Ammon's horn (tissue), 1 donor: ENCODE measurements at regions not wholly inside any gene's neighbourhood (a gene's known extent, or its start where the extent isn't known, plus 50 kb on each side); places are given as distances from the start of the nearest gene placed in this dataset.
"Not testable (repeated sequence)": the region's sequence is repeated elsewhere in the genome, so short reads cannot be mapped to it uniquely, and the experiment has no call there.

Experiments used
- DNase-seq: peaks from one replicate; pipeline ENCODE4 v3.0.0-alpha.2; 2016; ENCODE audit warnings: low spot score

DNA sequence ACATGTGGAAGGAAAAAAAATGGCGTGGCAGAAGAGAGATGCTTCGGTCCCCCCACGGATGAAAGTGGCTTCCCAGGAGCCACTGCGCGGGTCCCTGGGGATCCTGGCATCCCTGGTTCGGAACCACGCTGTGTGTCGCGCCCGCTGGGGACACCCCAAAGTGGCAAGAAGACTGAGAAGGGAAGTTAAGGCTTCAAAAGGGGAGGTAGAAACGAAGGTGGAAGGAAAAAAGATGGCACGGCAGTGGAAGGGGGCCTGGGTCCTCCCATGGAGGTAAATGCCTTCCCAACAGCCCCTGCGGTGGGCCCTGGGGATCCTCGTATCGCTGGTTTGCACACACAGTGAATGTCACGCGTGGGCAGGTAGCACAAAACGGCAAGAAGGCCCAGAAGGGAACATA lies 281.7 kb downstream of the ALG10 start:
- no peak for DNase-seq

DNA sequence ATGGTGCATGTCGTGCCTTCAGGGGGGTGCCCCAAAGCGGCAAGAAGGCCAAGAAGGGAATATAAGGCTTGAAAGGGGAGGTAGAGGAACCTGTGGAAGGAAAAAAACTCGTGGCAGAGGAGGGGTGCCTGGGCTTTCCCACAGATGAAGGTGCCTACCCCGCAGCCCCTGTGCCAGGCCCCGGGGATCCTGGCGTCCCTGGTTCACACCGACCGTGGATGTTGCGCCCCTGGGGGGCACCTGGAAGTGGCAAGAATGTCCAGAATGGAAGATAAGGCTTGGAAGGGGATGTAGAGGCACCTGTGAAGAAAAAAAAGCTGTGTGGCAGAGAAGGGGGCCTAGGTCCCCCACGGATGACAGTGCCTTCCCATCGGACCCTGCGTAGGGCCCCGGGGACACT lies 282.2 kb downstream of the ALG10 start:
- DNase-seq, result no peak

DNA sequence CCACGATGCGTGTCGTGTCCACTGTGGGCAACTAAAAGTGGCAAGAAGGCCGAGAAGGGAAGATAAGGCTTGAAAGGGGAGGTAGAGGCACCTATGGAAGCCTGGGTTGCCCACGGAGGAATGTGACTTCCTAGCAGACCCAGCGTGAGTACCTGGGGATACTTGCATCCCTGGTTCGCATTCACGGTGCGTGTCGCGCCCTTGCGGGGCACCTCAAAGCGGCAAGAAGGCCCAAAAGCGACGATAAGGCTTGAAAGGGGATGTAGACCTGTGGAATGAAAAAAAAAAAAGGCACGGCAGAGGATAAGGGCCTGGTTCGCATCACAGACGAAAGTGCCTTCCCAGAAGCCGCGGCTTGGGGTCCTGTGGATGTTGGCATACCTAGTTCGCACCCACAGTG lies 282.9 kb downstream of the ALG10 start:
- no peak for DNase-seq

DNA sequence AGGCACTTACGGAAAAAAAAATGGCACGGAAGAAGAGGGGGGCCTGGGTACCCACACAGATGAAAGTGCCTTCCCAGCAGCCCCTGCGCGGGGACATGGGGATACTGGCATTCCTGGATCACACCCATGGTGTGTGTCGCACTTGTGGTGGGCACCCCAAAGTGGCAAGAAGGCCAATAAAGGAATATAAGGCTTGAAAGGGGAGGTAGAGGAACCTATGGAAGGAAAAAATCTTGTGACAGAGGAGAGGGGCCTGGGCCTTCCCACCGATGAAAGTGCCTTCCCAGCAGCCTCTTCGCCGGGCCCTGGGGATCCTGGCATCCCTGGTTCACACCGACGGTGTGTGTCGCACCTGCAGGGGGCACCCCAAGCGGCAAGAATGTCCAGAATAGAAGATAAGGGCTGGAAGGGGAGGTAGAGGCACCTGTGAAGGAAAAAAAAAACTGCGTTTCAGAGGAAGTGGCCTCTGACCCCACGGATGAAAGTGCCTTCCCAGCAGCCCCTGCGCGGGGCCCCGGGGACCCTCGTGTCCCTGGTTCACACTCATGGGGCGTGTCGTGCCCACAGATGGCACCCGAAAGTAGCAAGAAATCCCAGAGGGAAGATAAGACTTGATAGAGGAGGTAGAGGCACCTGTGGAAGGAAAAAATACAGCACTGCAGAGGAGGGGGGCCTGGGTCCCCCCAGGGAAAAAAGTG lies 284.0 kb downstream of the ALG10 start:
- no peak for DNase-seq

DNA sequence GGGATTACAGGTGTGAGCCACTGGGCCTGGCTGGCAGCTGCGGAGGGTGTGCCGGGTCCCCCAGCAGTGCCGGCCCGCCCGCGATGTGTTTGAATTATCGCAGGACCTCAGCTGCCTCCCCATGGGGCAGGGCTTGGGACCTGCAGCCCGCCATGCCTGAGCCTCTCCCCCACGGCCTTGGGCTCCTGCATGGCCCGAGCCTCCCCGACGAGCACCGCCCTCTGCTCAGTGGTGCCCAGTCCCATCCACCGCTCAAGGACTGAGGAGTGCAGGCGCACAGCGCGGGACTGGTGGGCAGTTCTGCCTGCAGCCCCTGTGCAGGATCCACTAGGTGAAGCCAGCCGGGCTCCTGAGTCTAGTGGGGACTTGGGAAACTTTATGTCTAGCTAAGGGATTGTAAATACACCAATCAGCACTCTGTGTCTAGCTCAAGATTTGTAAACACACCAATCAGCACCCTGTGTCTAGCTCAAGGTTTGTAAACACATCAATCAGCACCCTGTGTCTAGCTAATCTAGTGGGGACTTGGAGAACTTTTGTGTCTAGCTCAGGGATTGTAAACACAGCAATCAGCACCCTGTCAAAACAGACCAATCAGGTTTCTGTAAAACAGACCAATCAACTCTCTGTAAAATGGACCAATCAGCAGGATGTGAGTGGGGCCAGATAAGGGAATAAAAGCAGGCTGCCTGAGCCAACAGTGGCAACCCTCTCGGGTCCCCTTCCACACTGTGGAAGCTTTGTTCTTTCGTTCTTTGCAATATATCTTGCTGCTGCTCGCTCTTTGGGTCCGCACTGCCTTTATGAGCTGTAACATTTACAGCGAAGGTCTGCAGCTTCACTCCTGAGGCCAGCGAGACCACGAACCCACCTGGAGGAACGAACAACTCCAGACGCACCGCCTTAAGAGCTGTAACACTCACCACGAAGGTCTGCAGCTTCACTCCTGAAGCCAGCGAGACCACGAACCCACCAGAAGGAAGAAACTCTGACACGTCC lies 287.8 kb downstream of the ALG10 start:
- DNase-seq, result not testable (repeated sequence)

DNA sequence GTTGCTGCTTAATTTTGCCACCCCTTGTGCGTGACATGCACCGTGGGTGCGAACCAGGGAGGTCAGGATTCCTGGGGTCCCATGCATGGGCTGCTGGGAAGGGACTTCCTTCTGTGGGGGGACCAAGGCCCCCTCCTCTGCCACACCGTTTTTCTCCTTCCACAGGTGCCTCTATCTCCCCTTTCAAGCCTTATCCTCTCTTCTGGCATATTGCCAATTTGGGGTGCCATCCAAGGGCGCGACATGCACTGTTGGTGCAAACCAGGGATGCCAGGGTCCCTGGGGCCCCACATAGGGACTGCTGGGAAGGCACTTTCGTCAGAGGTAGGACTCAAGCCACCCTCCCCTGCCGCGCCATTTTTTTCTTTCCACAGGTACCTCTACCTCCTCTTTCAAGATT lies 289.0 kb downstream of the ALG10 start:
- DNase-seq, result no peak

DNA sequence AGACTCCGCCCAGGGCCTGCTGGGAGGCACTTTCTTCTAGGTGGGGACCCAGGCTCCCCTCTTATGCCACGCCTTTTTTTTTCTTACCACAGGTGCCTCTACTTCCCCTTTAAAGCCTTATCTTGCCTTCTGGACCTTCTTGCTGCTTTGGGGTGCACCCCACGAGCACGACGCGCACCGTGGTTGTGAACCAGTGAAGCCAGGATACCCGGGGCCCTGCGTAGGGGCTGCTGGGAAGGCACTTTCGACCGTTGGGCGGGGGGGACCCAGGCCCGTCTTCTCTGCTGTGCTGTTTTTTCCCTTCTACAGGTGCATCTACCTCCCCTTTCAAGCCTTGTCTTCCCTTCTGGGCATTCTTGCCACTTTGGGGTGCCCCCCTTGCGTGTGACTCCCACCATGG lies 305.4 kb downstream of the ALG10 start:
- no peak for DNase-seq

DNA sequence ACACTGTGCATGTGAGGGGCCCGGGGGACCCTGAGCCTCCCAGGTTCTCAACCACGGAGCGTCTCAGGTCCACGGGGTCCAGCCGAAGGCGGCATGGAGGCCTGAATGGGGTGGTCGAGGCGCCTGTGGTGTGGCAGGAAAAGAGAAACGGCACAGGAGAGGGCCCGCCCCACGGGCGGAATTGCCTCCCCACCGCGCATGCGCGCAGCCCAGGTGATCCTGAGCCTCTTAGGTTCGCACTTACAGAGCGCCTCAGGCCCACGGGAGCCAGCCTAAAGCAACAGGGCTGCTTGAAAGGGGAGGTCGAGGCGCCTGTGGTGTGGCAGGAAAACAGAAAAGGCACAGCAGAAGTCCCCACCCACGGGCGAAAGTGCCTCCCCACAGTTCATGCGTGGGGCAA lies 311.0 kb downstream of the ALG10 start:
- DNase-seq, result no peak

DNA sequence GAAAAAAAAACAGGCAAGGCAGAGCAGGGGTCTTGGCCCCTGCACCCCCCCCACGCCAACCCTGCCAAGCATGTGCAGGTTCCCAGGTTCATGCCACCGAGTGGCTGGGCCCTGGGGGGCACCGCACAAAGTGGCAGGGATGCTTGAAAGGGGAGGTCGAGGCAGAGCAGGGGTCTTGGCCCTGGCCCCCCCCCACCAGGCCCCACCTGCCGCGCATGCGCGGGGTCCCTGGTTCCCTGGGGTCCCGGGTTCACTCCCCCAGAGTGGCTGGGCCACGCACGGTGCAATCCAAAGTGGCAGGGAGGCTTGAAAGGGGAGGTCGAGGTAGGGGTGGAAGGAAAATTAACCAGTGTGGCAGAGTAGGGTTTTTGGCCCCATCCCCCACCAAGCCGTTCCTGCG lies 312.2 kb downstream of the ALG10 start:
- no peak for DNase-seq

DNA sequence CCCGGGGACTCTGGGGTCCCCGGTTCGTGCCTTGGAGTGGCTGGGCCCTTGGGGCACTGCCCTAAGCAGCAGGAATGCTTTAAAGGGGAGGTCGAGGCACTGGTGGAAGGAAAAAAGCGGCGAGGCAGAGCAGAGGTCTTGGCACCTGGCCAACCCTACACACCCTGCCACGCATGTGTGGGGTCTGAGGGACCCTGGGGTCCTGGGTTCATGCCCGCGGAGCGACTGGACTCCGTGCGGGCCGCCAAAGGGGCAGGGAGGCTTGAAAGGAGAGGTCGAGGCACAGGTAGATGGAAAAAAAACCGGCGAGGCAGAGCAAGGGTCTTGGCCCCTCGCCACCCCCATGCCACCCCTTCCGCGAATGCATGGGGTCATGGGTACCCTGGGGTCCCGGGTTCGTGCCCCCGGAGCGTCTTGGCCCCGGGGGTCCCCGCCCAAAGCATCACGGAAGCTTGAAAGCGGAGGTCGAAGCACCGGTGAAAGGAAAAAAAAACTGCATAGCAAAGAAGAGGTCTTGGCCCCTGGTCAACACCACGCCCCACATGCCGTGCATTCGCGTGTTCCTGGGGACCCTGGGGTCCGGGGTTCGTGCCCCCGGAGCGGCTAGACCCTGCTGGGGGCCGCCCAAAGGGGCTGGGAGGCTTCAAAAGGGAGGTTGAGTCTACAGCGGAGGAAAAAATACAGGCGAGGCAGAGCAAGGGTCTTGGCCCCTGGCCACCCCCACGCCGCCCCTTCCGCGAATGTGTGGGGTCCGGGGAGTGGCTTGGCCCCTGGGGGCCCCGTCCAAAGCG lies 312.9 kb downstream of the ALG10 start:
- no peak for DNase-seq

DNA sequence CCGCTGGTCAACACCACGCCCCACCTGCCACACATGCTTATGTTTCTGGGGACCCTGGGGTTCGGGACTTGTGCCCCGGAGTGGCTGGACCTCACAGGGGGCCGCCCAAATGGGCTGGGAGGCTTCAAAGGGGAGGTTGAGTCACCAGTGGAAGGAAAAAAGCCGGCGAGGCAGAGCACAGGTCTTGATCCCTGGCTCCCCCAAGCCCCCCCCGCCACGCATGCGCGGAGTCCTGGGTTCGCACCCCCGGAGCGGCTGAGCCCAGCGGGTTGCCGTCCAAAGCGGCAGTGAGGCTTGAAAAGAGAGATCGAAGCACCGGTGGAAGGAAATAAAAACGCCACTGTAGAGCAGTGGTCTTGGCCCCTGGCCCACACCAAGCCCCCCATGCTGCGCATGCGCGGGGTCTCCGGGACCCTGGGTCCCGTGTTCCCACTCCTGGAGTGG lies 313.5 kb downstream of the ALG10 start:
- no peak for DNase-seq

DNA sequence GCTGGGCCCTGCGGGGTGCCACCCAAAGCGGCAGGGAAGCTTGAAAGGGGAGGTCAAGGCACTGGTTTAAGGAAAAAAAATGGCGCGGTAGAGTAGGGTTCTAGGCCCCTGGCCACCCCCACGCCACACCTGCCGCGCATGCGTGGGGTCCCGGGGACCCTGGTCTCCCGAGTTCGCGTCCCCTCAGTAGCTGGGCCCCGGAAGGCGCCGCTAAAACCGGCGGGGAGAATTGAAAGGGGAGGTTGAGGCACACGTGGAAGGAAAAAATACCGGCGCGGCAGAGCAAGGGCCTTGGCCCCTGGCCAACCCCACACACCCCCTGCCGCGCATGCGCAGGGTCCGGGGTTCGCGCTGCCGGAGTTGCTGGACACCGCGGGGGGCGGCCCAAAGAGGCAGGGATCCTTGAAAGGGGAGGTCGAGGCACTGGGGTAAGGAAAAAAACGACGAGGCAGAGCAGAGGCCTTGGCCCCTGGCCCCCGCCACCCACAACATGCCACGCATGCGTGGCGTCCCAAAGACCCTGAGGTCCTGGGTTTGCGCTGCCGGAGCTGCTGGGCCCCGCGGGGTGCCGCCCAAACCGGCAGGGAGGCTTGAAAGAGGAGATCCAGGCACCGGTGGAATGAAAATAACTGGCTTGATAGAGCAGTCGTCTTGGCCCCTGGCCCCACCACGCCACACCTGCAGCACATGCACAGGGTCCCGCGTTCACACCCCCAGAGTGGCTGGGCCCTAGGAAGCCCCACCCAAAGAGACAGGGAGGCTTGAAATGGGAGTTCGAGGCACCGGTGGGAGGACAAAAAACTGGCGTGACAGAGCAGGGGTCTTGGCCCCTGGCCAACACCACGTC lies 314.5 kb downstream of the ALG10 start:
- no peak for DNase-seq

DNA sequence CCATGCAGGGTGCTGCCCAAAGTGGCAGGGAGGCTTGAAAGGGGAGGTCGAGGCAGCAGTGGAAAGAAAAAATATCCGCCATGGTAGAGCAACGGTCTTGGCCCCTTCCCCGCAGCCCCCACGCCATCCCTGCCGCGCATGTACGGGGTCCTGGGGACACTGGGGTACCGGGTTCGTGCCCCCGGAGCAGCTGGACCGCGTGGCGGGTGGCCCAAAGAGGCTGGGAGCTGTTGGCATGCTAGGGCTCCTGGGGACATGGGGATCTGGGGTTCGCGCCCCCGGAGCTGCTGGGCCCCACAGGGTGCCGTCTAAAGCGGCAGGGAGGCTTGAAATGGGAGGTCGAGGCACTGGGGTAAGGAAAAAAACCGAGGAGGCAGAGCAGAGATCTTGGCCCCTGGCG lies 316.5 kb downstream of the ALG10 start:
- no peak for DNase-seq

DNA sequence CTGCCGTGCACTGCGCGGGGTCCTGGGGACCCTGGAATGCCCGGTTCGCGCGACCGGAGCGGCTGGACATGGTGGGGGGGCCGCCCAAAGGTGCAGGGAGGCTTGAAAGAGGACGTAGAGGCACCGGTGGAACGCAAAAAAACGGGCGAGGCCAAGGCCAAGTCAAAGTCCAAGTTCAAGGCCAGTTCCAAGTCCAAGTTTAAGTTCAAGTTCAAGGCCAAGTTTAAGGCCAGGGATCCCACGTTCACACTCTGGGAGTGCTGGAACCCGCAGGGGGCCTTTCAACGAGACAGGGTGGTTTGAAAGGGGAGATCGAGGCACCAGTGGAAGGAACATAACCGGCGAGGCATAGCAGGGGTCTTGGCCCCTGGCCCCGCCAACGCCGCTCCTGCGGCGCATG lies 317.6 kb downstream of the ALG10 start:
- no peak for DNase-seq

DNA sequence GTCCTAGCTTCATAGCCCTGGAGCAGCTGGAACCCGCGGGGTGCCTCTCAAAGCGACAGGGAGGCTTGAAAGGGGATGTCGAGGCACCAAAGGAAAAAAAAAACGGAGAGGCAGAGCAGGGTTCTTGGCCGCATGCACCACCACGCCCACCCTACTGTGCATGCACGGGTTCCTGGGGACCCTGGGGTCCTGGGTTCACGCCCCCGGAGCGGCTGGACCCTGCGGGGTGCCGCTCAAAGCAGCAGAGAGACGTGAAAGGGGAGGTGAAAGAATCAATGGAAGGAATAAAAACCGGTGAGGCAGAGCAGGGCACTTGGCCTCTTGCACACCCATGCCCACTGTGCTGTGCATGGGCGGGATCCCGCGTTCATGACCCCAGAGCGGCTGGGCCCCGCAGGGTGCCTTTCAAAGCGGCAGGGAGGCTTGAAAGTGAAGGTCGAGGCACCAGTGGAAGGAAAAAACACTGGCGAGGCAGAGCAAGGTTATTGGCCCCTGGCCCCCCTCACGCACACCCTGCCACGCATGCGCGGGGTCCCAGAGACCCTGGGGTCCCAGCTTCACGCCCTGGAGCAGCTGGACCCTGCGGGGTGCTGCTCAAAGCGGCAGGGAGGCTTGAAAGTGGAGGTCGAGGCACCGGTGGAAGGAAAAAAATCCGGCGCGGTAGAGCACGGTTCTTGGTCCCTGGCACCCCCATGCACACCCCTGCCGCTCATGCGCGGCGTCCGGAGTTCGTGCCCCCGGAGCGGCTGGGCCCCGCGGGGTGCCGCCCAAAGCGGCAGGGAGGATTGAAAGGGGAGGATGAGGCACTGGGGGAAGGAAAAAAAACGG lies 318.5 kb downstream of the ALG10 start:
- no peak for DNase-seq

DNA sequence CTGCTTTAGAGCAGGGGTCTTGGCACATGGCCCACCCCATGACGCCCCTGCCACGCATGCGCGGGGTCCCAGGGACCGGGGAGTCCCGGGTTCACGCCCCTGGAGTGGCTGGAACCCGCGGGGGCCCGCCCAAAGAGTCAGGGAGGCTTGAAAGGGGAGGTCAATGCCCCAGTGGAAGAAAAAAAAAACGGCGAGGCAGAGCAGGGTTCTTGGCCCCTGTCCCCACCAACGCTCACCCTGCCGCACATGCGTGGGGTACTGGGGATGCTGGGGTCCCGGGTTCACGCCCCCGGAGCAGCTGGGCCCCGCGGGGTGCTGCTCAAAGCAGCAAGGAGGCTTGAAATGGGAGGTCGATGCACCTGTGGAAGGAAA lies 319.1 kb downstream of the ALG10 start:
- DNase-seq, result no peak

DNA sequence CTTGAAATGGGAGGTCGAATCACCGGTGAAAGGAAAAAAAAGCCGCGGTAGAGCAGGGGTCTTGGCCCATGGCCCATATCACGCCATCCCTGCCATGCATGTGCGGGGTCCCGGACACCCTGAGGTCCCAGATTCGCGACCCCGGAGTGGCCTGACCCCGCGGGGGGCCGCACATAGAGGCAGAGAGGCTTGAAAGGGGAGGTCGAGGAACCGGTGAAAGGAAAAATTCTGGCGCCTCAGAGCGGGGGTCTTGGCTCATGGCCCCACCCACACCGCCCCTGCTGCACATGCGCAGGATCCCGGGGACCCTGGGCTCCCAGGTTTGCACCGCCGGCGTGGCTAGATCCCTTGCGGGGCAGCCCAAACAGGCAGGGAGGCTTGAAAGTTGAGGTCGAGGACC lies 319.8 kb downstream of the ALG10 start:
- DNase-seq, result no peak

DNA sequence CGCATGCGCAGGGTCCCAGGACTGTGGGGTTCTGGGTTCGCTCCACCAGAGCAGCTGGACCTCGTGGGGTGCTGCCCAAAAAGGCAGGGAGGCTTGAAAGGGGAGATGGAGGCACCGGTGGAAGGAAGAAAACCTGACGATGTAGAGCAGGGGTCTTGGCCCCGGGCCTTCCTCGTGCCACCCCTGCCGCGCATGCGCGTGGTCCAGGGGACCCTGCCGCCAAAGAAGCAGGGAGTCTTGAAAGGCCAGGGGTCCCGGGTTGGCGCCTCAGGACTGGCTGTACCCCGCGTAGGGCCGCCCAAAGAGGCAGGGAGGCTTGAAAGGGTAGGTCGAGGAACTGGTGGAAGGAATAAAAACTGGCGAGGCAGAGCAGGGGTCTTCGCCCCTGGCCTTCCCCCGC lies 321.0 kb downstream of the ALG10 start:
- DNase-seq, result no peak

DNA sequence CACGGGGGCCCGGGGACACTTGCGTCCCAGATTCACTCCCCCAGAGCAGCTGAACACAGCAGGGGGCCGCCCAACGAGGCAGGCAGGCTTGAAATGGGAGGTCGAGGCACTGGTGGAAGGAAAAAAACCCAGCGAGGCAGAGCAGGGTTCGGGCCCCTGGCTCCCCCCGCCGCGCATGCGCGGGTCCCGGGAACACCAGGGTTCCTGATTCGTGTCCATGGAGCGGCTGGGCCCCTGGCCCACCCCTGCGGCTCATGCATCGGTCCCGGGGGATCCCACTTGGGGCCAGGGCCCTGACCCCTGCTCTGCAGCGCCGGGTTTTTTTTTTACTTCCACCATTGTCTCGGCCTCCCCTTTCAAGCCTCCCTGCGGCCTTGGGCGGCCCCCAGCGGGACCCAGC lies 321.5 kb downstream of the ALG10 start:
- DNase-seq, result no peak

DNA sequence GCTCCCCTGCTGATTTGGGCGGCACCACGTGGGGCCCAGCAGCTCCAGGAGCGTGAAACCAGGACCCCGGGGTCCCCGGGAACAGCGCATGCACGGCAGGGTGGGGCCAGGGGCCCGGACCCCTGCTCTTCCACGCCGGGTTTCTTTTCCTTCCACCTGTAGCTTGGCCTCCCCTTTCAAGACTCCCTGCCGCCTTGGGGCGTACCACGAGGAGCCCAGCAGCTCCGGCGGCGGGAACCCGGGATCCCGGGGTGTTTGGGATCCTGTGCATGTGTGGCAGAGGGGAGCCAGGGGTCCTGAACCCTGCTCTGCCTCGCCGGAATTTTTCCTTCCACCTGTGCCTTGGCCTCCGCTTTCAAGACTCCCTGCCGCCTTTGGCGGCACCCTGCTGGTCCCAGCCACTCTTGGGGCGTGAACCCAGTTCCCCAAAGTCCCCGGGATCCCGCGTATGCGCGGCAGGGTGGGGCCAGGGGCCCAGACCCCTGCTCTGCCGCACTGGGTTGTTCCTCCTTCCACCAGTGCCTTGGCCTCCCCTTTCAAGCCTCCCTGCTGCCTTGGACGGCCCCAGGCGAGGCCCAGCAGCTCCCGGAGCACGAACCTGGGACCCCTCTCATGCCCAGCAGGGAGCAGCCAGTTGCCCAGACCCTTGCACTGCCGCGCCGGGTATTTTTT lies 322.7 kb downstream of the ALG10 start:
- no peak for DNase-seq
